LNCaP clone FGC (cell line): ENCODE measurements at regions not wholly inside any gene's neighbourhood (a gene's known extent, or its start where the extent isn't known, plus 50 kb on each side); places are given as distances from the start of the nearest gene placed in this dataset.
"Not testable (repeated sequence)": the region's sequence is repeated elsewhere in the genome, so short reads cannot be mapped to it uniquely, and the experiment has no call there.

Experiments used
- DNase-seq: peaks from one replicate; pipeline ENCODE4 v3.0.0-alpha.2; 2011; ENCODE audit warnings: low read depth
- H3K4me3 ChIP-seq: 2 replicates; pipeline ENCODE4 v1.5.1; 2011; ENCODE audit warnings: mild to moderate bottlenecking, low read depth, low read length, control low read depth
- TF ChIP-seq, protein P1 (sequence below): IDR thresholded peaks from 2 replicates; pipeline ENCODE4 v1.5.1; 2012; ENCODE audit warnings: mild to moderate bottlenecking; ENCODE audit not compliant: control insufficient read depth, insufficient read depth; ENCODE audit errors: extremely low read depth

- H3K4me3 ChIP-seq = no peak overlapping the region
- no peak for DNase-seq
- TF ChIP-seq, protein P1, sequence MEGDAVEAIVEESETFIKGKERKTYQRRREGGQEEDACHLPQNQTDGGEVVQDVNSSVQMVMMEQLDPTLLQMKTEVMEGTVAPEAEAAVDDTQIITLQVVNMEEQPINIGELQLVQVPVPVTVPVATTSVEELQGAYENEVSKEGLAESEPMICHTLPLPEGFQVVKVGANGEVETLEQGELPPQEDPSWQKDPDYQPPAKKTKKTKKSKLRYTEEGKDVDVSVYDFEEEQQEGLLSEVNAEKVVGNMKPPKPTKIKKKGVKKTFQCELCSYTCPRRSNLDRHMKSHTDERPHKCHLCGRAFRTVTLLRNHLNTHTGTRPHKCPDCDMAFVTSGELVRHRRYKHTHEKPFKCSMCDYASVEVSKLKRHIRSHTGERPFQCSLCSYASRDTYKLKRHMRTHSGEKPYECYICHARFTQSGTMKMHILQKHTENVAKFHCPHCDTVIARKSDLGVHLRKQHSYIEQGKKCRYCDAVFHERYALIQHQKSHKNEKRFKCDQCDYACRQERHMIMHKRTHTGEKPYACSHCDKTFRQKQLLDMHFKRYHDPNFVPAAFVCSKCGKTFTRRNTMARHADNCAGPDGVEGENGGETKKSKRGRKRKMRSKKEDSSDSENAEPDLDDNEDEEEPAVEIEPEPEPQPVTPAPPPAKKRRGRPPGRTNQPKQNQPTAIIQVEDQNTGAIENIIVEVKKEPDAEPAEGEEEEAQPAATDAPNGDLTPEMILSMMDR = no peak
These were observed 305.4 kb upstream of the CELF2 start for GRCh38 chr10:10712155-10712704.

- no peak for DNase-seq
- TF ChIP-seq, protein P1 = no peak
- H3K4me3 ChIP-seq = no peak overlapping the region
These were observed 303.3 kb upstream of the CELF2 start for GRCh38 chr10:10714327-10714726.

DNA sequence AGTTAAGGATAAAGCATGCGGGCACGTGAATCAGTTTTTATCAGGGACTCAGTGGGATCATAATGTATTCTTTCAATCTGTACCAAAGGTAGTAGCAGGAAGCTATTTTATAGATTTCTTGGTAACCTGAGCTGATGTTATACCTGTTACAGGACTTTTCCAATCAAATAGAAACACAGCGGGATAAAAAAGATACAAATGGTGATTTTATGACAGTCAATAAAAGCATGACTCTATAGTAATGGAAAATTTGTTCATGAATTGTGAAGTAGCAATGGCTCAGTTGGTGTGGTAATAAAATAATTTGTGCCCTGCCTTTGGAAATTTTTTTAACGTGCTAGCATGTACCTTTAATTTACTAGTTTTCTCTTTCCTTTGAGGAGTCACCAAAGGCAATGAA, 300.7 kb upstream of the CELF2 start:
- no peak overlapping the region for H3K4me3 ChIP-seq
- no peak for DNase-seq
- TF ChIP-seq, protein P1 = no peak

GRCh38 chr10:10722422-10722821, 295.2 kb upstream of the CELF2 start:
- TF ChIP-seq, protein P1 = no peak
- H3K4me3 ChIP-seq = no peak overlapping the region
- no peak for DNase-seq

DNA sequence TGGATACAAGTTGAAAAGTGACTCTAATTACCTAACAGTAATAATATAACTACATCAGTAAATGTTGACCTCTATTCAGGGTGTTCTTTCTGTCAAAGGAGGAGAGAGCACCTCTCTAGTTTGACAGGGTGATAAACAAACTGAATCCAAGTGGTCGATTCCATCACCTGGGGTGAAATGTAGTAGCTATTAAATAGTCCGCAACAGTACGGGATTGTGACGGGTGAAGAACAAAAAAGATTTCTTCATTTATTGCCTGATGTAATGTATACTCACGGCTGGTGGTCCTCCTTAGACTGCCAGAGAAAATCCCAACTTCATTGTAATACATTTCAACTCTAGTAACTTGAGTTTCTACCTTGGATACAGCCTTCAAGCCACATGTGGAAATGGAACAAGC, 292.5 kb upstream of the CELF2 start:
- H3K4me3 ChIP-seq = no peak overlapping the region
- no peak for DNase-seq
- TF ChIP-seq, protein P1 = no peak

DNA sequence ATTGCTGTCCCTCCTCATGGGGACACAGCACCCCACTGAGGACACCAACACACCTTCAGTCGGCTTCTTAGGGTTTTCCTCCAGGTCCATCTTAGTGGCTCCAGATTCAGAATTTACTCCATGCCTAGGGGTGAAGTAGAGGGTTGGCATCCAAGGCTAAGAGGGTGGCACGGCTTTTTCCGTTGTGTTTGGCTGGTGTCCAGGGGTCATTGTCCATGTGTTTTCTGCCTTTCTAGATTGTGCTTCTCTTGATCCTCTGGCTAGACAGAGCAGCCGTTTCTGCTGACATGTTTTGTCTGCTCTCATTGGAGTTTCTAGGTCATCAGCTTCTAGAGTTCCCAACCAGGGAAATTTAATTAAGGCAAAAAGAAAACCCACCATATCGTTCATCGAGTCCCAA, 291.6 kb upstream of the CELF2 start:
- TF ChIP-seq, protein P1 = no peak
- no peak overlapping the region for H3K4me3 ChIP-seq
- DNase-seq = no peak

DNA sequence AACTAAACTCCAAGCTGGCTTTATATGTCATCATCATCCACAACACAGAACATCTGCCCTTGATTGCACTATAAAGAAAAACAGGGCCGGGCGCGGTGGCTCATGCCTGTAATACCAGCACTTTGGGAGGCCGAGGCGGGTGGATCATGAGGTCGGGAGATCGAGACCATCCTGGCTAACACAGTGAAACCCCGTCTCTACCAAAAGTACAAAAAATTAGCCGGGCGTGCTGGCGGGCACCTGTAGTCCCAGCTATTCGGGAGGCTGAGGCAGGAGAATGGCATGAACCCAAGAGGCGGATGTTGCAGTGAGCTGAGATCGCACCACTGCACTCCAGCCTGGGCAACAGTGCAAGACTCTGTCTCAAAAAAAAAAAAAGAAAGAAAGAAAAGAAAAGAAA, 290.3 kb upstream of the CELF2 start:
- not testable (repeated sequence) for H3K4me3 ChIP-seq, DNase-seq

DNA sequence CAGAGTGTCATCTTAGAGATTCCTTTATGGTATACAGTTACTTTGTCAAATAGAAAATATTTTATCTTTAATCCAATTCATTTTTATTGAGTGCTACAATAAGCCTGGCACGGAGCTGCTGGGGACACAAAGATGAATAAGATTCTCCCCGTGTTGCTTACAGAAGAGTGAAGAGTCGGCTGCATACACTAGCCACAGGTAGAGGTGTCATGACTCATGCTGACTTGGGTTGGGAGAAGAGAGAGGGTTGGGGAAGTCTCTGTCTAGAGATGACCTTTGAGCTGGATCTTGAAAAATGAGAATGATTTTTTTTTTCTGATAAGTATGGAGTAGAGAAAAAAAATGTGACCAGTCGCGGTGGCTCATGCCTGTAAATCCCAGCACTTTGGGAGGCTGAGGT, 289.9 kb upstream of the CELF2 start:
- TF ChIP-seq, protein P1 = no peak
- DNase-seq = no peak
- no peak overlapping the region for H3K4me3 ChIP-seq
